ENCODE measurements at regions not wholly inside any gene's neighbourhood (a gene's known extent, or its start where the extent isn't known, plus 50 kb on each side); places are given as distances from the start of the nearest gene placed in this dataset.
"Not testable (repeated sequence)": the region's sequence is repeated elsewhere in the genome, so short reads cannot be mapped to it uniquely, and the experiment has no call there.

DNA sequence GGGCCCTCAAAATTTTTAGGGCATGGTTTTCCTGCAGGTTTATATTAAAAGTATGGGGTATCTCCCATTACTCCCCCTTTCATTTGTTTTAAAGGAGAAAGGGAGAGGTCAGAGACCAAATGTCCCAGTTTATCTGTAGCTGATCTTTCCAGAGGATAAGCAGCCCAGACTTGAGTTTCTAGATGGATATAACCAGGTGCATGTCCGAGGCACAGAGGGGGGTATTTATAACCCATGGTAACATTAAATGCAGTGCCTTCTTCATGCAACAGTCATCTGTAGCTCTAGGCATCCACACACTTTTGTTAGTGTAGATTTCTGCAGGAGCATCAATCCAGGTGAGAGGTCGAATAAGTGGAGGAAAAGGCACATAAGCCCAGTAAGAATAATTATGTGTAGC, 890.3 kb upstream of the GOT2 start:
- TF ChIP-seq, protein P1, sequence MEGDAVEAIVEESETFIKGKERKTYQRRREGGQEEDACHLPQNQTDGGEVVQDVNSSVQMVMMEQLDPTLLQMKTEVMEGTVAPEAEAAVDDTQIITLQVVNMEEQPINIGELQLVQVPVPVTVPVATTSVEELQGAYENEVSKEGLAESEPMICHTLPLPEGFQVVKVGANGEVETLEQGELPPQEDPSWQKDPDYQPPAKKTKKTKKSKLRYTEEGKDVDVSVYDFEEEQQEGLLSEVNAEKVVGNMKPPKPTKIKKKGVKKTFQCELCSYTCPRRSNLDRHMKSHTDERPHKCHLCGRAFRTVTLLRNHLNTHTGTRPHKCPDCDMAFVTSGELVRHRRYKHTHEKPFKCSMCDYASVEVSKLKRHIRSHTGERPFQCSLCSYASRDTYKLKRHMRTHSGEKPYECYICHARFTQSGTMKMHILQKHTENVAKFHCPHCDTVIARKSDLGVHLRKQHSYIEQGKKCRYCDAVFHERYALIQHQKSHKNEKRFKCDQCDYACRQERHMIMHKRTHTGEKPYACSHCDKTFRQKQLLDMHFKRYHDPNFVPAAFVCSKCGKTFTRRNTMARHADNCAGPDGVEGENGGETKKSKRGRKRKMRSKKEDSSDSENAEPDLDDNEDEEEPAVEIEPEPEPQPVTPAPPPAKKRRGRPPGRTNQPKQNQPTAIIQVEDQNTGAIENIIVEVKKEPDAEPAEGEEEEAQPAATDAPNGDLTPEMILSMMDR (IDR thresholded peaks at IDR 0.05), result not testable (repeated sequence)
- TF ChIP-seq POLR2A (IDR thresholded peaks at IDR 0.05), result not testable (repeated sequence)
